CD4-positive, alpha-beta T cell treated with Interleukin-10 for 1 hour (primary cell): ENCODE measurements at regions not wholly inside any gene's neighbourhood (a gene's known extent, or its start where the extent isn't known, plus 50 kb on each side); places are given as distances from the start of the nearest gene placed in this dataset.

Experiments used
- DNase-seq: peaks from one replicate; pipeline ENCODE4 v3.0.0-alpha.2; 2020

DNA sequence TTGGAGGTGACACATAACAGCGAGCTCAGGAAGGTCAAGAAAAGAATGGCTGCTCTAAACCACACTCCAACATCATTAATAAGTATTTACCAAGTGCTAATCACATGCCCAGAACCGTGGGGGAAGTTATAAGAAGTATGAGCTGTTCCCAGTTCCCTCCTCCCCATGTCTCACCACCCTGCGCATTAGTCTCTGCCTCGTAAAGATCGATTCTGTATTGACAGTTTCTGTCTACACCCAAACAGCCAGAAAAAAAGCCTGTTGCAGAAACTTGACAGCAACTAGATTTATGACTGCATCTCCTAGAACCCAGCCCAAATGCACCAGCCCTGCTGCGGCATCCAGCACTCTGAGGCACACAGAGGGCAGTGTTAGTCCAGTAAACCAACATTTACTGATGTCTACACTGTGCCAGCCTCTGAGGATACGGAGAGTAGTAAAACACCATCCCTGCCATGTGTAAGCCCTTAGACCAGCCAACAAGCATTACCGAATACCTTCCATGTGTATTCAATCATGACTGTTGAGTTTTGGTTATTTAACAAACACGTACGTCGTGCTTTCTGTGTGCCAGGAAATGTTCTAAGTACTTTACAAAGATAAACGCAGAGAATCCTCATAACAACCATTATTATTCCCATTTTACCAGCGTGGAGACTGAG, 63.6 kb upstream of the ZBTB40 start:
- no peak for DNase-seq

DNA sequence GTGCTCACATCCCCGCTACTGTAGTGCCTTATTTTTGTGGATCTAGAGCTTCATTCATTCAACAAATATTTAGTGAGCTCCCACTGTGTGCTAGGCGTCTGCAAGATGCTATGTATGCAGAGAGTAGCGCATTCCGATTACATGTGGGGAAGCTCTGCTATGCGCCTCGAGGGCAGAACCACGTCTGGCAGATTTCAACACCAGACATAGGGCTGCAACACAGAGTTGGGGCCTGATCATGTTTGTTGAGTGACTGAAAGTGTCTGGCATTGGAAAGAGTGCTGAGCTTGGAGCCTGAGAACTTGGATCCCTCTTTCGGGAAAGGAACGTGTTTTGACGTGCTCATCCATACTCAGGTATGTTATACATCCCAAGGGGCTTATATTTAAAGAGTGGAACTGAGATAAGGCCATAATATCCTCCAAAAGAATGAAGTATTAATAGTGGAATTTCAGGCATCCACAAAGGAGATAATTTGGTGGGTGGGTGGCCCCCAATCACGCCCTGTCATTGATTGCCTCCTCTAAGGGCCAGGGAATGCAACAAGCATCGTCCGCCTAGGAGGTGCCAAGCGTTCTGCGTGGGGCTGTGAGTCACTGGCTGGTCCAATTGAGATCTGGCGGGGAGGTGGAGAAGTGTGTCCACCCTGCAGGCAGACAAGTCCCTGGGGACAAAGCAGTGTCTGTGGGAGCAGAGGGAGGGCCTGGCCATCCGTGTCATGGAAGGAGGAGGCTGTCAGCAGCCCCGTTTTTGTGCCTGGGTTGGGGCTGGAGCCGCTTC, 62.8 kb upstream of the ZBTB40 start:
- no peak for DNase-seq

DNA sequence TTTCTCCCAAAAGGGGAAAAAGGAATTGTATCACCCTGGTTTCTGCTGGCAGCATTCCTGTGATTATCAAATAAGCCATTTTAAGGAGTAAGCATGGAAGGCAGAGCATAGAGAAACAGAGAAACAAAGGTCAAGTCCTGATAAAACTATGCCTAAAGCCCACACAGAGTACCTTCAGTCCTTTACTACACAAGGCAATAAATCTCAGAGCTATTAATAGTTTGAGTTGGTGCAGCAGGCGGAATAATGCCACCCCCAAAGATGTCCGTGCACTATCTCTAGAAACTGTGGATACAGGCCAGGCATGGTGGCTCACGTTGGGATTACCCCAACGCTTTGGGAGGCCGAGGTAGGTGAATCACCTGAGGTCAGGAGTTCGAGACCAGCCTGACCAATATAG, 58.1 kb upstream of the ZBTB40 start:
- no peak for DNase-seq

DNA sequence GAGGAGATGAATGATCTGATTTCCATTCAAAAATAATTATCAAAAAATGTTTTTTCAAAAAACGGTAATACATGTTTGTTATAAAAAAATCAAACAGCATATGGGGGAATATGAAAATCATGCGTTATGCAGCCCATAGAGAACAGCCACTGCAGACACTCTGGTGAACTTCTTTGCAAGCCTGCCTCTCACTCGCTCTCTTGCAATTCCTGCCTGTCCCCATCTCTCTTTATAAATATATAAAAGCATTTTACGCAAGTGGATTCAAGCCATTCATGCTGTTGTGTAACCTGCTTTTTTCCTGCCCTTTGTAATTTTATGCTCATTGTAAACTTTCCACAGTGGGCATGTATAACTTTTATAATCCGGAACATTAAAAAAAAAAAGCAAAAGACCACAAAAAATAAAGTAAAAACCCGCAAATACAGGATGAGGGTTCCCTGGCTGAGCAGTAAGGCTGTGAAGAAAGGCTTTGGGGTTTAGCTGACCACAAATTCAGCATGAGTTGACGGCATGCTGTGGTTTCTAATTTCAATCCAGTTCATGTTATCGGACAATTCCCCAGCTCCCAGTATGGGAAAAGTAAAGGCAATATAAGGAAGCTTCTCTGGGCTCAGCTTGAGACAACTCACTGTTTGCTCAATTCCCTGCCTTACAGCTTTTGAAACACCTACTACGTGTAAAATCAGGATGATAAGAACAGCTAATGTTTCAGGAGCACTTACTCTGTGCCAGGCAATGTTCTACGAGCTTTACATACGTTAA, 52.8 kb upstream of the ZBTB40 start:
- DNase-seq = peak; percentile 18

DNA sequence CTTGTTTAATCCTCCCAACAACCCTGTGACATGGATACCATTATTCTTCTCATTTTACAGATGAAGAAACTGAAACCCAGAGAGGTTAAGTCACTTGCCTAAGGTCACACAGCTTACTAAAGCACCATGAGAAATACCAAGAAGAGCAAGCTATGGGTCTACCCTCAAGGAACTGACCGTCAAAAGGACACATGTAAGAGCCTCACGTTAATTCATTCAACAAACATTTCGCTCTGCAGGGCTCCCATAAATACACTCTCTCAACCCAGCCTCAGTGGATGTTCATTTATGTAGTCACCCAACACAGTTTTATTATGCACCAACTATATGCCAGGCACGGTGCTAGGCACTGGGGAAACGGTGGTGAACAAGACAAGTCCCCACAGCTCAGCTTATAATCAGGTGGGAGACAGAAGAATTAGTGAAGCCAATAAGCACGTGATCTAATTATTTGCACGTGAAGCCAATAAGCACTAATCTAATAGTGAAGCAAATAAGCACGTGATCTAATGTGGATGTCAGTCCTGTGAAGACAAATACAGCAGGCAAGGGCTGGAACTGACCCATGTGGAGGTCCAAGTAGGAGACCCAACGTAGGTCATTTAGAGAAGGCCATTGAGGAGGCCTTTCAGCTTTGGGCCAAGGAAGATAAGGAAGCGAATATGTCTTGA, 52.1 kb upstream of the ZBTB40 start:
- DNase-seq = no peak
